GM12892 (cell line): ENCODE measurements at regions not wholly inside any gene's neighbourhood (a gene's known extent, or its start where the extent isn't known, plus 50 kb on each side); places are given as distances from the start of the nearest gene placed in this dataset.

Experiments
- POLR2A ChIP-seq: IDR thresholded peaks from 2 replicates; pipeline ENCODE4 v1.6.1; 2011; ENCODE audit warnings: low read depth, low read length, control low read depth
- POLR2AphosphoS5 ChIP-seq: IDR thresholded peaks from 2 replicates; pipeline ENCODE4 v1.6.1; 2011; ENCODE audit warnings: low read depth, low read length, control low read depth
- TAF1 ChIP-seq: IDR thresholded peaks from 2 replicates; pipeline ENCODE4 v1.6.1; 2011; ENCODE audit warnings: low read depth, mild to moderate bottlenecking, control low read depth, low read length, borderline replicate concordance

- TF ChIP-seq TAF1 (no peak), POLR2A (no peak), POLR2AphosphoS5 (no peak)
Observed at GRCh38 chr1:218705391-218705790, 360.3 kb downstream of the TGFB2 start.
